Right ventricle myocardium superior (tissue), 1 donor: ENCODE measurements at regions not wholly inside any gene's neighbourhood (a gene's known extent, or its start where the extent isn't known, plus 50 kb on each side); places are given as distances from the start of the nearest gene placed in this dataset.
"Not testable (repeated sequence)": the region's sequence is repeated elsewhere in the genome, so short reads cannot be mapped to it uniquely, and the experiment has no call there.

Source experiments
- ATAC-seq: fragments of 200-7000 bp; cut with Tn5 transposase; one replicate; pipeline ENCODE4 v1.9.1; 2020; ENCODE audit warnings: mild to moderate bottlenecking; ENCODE audit not compliant: poor library complexity
- DNase-seq: peaks from one replicate; pipeline ENCODE4 v3.0.0-alpha.2; 2020
- intact Hi-C: fragments of 100-400 bp; cut with DNase I; formaldehyde crosslinking; loops from one replicate; pipeline ENCODE4 v1.11.2; 2022
- donor health status: DM: no; HTN: yes; CAD: no; lungs with severe emphysema.

DNA sequence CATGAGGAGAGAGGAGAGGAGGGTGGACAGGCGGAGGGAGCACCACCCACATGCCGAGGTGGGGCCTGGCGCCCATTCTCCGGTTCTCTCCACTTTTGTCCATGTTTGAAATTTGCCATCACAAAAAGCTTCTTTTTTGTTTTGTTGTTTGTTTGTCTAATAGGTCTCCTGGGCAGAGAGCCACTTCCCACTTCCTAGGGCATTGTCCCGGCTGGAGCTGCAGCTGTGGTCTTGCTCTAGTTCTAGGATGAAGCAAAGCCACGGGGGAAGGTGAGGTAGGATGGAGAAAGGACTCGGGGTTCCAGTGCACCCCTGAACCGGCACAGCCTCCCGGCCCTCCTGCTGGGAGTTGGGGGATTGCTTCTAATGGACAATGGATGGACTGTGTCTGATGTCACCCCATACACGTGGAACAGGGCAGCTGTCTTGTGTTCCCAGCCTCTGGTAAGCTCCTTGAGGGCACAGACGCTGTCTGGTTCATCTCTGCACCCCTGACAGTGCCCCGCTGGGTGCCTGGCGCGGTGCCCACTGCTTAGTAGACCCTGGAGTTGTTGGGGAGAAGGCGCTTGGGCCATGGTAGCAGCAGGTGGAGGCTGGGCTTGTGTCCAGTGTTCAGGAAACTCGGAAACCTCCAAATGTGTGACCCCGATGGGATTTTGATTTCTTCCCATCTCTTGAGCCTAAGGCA, 278.4 kb downstream of the NDUFA10 start:
- DNase-seq (peak; percentile 31), ATAC-seq (no peak)
- intact Hi-C loops: no loop called here

GRCh38 chr2:239745386-239746227, 279.5 kb downstream of the NDUFA10 start:
- ATAC-seq (no peak), DNase-seq (peak; percentile 19)
- intact Hi-C loops: no loop called here

GRCh38 chr2:239744706-239745340, 280.3 kb downstream of the NDUFA10 start:
- no peak for ATAC-seq
- intact Hi-C loops: no loop called here
- DNase-seq: no peak

- no peak for ATAC-seq
- DNase-seq: no peak
- intact Hi-C loops: no loop called here
Observed at GRCh38 chr2:239743206-239743605, 281.9 kb downstream of the NDUFA10 start.

- DNase-seq (no peak), ATAC-seq (no peak)
- intact Hi-C loops: no loop called here
Observed at GRCh38 chr2:239742377-239742776, 282.8 kb downstream of the NDUFA10 start.

DNA sequence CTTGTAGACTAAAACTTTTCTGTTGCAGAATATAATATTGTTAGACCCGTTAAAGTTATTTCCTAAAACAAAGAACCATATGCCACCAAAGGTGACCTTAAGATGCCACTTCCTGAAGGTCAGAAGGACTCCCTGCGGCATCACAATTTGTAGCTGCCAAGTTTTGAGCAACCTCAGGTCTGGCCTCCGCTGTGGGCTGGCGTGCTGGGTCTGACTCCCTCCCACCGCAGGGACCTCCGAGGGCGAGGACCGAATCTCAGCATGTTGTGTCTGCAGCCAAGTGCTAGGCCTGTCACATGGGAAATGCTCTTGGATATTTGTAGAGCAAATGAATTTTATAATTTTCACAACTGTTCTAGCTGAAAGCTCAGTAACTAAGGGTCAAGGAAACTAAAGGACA, 285.9 kb downstream of the NDUFA10 start:
- intact Hi-C loops: no loop called here
- no peak for ATAC-seq
- peak; percentile 47 for DNase-seq

DNA sequence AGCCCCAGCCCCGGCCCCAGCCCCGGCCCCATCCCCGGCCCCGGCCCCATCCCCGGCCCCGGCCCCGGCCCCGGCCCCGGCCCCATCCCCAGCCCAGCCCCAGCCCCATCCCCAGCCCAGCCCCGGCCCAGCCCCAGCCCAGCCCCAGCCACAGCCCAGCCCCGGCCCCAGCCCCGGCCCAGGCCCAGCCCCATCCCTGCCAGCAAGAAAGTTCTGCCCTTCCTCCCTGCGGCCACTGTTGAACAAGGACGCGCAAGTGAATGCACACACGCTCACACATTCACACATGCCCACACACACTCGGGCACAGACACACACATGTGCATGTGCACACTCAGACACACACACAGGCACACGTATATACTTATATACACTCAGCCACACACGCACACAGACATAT, 287.0 kb downstream of the NDUFA10 start:
- DNase-seq: no peak
- intact Hi-C loops: no loop called here
- ATAC-seq: no peak

- ATAC-seq (no peak), DNase-seq (peak; percentile 5)
Observed at GRCh38 chr2:239737144-239737463, 288.0 kb downstream of the NDUFA10 start.

DNA sequence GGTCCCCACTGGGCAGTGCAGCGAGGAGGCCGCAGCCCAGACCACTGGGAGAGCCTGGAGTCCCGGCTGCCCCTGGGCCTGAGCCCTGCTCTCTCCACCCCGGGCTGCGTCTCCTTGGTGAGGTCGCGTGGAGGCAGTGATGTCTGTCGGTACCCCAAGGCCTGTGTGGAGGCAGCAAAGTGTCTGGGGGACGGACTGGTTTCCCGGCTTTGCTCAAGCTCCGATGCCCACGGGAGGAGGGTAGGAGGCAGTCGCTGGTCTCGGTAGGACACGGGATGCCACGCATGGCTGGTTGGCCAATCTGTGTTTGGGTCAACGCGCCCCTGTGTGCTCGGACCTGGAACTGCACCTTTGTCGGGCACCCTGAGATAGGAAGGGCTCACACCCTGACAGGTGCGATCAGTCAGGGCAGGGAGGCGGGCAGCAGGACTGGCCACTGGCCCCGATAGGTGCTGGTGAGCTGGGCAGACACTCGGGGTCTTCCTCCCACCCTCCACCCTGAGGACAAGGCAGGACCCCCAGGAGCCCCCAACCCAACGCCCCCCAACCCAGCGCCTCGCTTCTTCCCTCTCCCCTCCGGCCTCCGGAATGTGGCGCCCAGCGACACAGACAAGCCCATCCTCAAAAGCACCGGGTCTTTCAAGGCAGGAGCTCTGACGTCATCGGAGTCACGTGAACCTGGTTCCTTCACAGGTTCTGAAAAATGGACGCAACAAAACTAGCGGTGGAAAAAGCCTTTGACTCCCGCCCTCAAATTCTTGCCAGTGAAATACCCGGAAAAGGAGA, 288.6 kb downstream of the NDUFA10 start:
- ATAC-seq (no peak), DNase-seq (peak; percentile 40)
- intact Hi-C loops: no loop called here

More at GRCh38 chr2:239737144-239737463, 288.0 kb downstream of the NDUFA10 start:
- intact Hi-C loops: no loop called here

- no peak for ATAC-seq
- peak; percentile 29 for DNase-seq
- intact Hi-C loops: no loop called here
Observed at GRCh38 chr2:239735829-239736357, 289.2 kb downstream of the NDUFA10 start.

DNA sequence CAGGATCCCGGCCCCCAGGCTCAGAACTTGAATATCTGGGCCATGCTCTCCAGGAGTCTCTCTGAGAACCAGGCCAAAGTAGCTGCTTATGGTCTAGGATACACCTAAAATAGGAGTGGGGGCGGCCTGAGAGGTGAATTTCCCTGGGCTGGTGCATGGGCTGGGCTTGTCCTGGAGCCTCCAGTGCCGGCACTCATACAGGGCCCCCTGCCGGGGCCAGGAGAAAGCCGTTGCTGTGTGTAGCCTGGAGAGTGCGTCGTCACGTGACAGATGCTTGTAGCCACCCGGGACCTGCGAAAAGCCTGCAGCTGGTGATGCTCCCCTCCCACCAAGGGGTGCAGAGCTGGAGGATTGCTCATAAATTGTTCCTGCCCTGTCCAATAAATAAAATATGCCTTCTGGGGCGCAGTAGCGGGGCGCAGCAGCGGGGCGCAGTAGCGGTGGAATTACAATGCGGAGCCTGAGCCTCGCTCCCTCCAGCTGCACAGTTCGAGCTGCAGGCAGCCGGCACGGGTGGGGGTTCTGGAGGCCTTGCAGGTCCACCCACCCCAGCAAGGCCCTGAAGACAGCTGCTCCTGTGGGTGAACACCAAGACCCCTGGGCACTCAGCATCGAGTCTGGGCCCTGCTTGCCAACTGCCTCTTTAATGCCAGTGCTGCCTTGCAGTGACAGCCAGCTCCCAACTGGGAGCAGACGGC, 289.9 kb downstream of the NDUFA10 start:
- ATAC-seq (no peak), DNase-seq (peak; percentile 37)
- intact Hi-C loops: no loop called here

DNA sequence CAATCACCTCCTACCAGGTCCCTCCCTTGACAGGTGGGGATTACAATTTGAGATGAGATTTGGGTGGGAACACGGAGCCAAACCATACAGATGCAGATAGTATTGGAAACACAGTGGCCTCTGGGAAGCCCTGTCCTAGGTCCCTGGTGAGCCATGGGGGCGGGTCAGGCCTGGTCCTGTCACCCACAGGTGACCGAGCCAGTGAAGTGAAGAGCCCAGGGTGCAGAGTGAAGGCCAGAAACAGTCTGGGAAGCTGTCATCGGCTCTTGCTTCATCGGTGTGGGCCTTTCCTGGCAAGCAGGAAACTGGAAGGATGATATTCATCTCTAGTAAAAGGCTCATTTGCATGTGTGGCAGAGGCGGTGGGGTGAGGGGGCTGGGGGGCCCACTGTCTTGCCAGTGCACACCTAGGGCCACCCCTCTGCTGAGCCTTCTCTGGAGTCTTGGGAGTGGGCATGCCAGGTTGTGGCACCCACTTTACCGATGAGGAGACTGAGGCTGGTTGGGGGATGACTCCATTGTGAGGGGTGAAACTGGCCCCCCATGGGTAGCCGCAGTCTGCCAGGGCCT, 290.6 kb downstream of the NDUFA10 start:
- DNase-seq (peak; percentile 19), ATAC-seq (no peak)
- intact Hi-C loops: no loop called here

GRCh38 chr2:239732666-239733010, 292.5 kb downstream of the NDUFA10 start:
- DNase-seq (peak; percentile 10), ATAC-seq (no peak)
- intact Hi-C loops: no loop called here

- DNase-seq: no peak
- no peak for ATAC-seq
Observed at GRCh38 chr2:239731998-239732665, 293.0 kb downstream of the NDUFA10 start.

DNA sequence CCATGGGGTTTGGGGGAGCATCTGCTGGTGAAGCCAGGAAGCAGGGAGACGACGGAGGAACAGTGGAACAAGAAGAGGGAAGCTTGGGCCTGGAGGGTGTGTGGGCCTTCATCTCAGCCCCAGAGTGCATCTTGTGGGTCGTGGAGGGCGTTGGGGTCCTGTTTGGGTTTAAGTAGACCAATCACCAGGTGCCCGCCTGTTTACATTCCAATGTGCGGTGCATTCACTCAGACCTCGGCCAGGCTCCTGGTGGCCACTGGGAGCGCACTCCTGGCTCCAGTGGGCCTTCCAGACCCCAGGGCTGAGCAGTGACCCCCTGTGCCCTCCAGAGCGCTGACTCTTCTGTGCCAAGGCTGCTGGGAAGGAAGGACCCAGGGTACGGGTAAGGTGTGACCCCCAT, 293.7 kb downstream of the NDUFA10 start:
- DNase-seq: peak; percentile 14
- intact Hi-C loops: no loop called here

More at GRCh38 chr2:239731998-239732665, 293.0 kb downstream of the NDUFA10 start:
- intact Hi-C loops: no loop called here

DNA sequence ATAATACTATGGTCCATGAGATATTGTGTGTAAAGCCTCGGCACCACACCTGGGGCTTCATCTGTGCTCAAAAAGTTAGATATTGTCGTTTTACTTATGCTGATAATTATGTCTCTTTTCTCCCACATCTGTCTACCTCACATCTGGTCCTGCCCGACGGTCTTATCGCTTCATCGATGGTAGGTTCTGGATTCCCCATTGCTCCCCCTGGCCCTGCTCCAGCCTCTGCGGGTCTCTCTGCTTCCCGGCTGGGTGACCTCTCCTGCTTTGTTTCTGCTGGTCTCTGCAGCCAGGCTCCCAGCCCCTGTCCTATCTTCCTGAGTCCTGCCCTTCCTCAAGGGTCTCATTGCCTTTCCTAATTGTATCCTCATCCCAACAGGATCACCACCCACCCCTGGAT, 294.2 kb downstream of the NDUFA10 start:
- no peak for ATAC-seq
- intact Hi-C loops: no loop called here
- DNase-seq: no peak

More for the DNA sequence above, 293.7 kb downstream of the NDUFA10 start:
- no peak for ATAC-seq

GRCh38 chr2:239730567-239730882, 294.6 kb downstream of the NDUFA10 start:
- ATAC-seq, DNase-seq, intact Hi-C loops: not testable (repeated sequence)
